ENCODE measurements at regions not wholly inside any gene's neighbourhood (a gene's known extent, or its start where the extent isn't known, plus 50 kb on each side); places are given as distances from the start of the nearest gene placed in this dataset.

DNA sequence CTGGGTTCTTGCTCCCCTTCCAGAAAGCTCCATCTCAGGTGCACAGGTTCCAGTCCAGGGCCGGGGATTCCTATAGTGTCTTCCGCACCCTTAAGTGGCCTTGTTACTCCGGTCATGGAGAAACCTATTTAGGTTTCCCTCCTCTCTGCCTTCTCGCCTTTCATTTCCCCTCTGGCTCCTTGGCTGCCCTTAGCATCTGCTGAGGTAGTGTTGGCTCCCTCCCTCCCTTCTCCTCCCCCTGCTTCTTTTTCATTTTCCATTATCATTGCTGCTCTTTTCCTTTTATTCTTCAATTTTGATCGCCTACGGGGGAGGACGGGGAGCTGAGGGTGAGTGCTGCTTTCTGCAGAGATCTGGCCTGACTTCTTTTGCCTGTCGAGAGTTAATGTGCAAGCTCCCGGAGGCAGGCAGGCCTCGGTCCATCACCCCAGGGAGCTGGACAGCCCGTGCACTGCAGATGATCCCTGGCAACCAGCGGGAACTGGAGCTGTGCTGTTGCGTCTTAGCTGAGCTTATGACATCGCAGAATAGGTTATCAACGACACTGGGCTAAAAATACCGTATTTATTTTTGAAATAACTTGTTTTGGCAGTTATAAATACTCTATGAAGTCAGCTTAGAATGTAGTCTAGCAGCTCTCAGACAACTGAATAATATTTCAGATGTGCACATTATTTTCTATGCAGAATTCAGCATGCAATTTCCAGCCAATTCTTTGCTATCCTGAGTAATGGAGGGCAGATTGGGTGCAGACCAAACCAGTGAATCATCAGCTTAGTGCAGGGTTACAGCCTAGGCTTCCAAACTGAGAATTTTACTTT, 141.9 kb downstream of the SLC4A3 start:
- no peak for DNase-seq (ENCODE audit: low spot score)

DNA sequence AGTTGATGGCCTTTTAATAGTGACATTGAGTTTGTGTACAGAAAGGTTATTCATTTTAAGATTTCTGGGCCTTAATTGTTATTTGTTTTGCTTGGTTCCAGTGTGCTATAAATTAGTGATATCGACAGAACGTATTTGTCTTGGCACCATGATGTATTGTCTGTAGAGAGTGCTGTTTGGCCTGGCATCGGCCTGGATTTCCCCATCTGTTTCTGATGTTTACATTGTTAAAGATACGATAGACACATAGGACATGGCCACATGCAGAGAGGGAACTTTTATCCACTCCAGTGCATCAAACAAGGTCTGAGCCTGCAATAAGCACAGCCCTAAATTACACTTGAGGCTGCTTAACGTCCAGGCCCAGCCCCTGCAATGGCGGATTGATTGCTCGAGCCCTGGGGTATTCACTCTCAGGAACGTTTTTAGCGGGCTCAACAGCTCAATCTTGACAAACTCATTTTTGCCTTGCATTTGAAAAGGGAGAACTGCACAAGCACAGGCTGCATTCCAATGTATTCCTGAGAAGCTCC, 144.7 kb downstream of the SLC4A3 start:
- no peak for DNase-seq (ENCODE audit: low spot score)

DNA sequence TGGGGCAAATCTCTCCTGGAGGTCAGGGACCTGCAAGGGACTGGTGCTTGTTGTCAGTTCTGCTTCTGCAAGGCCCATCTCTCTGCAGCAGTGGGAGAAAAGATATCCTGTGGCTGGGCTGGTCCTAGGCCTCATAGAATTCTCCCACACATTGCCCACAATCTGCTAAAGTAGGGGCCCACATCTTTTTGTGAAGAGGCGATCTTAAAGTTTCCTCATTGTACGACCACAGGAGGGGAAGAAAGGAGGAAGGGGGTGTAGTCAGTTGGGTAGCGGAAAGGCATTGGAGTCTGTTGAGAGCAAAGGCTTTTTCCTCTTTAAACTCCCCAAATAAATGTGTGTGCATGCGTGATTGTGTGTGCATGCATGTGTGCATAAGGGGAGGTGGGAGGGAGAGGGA, 145.3 kb downstream of the SLC4A3 start:
- DNase-seq (ENCODE audit: low spot score): no peak

DNA sequence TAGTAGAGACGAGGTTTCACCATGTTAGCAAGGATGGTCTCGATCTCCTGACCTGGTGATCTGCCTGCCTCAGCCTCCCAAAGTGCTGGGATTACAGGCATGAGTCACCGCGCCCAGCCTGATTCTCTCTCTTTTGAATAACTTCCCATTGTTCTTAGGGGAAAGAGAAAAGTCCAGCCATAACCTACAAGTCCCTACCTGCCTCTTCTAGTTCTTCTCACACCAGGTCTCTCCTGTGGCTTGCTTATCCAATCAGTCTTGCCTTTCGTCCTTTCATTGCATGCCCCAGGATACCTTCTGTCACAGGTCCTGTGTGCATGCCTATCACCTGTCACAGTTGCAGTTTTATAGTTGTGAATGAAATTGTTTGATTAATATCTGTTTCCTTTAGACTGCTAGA, 148.1 kb downstream of the SLC4A3 start:
- DNase-seq (ENCODE audit: low spot score): no peak

DNA sequence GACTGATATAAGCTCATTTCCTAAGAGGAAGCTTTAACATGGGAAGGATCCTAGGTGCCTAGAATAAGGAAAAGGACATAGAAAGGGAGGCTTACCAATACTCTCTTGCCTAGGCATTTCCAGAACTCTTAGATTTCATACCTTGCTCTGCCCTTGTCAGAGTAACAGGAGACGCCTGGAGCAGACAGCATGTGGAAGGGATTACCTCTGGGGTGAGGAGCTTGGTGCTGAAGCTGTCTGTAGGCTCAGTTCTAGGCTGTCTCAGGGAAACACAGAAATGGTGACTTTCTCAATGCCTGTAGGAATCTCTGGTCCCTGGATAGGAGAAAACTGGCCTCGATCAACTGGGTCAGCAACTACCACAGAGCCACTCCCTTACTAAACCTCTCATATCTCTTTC, 150.0 kb downstream of the SLC4A3 start:
- DNase-seq (ENCODE audit: low spot score): no peak

DNA sequence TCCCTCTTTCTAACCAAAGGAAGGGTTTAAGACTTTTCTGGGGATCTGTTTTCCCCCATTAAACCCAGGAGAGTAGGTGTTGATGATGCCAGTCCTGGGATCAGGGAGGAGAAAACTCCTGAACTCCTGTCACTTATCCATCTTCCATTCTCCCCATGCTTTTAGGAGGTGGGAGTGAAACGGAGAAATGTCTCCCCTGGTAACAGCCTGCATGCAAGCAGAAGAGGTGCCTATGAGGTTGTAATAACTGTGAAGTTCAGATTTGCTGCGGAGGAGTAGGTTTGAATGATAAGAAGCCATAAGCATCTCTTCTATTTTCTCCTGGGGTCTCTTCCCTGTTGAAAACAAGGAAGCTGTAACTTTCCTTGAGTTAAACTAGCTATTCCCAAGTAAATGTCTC, 150.8 kb downstream of the SLC4A3 start:
- DNase-seq (ENCODE audit: low spot score): no peak

DNA sequence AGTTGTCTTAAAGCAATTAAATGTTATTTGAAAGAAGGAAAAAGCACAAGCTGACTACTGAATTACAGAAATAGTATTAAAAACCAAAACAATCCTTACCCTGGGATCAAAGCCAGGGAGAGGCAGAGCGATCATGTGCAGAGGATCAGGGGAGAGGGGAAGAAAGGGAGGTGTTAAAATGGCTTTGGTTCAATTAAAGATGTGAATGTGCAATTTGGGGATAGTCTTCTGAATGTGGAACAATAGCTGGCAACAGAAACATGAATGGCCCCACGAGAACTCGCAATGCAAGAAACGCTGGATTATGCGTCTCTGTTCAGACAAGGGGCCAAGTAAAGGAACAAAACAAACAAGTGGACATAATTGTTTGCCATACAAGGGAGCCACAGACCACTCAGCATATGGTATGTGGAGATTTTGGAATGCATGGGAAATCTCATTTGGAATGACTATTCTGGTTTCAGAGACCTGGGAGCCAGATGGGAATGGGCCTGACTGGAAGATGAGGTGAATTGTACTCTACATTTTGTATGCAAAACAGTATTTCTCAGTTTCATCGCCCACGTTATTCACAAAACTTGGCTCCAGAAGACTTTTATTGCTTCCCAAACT, 155.4 kb downstream of the SLC4A3 start:
- DNase-seq (ENCODE audit: low spot score): no peak

DNA sequence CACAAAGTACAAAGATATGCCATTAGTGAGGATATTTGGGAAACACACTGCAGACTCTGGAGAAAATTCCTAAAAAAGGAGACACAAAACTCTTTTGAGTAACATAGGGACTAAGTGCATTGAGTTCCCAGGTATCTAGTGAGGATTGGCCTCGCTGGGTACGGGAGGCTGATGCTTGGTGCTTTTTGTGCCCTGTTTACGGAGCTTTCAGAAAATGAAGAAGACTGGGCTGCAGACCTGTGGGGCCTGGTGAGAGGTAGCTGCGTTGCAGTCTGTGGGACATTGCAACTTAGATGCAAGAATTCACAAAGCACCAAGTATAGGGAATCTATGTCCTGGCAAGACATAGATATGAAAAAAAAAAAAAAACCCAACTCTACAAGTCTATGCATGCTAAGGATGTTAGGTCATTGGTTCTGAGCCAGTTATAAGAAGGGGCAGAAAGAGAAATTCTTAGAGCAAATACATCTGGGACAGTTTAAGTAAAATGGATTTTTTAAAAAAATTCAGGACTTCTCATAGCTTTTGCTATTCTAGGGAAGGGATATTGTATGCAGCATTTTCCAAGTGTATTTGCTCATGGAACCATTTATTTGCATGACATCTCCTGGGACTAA, 156.0 kb downstream of the SLC4A3 start:
- DNase-seq (ENCODE audit: low spot score): no peak

DNA sequence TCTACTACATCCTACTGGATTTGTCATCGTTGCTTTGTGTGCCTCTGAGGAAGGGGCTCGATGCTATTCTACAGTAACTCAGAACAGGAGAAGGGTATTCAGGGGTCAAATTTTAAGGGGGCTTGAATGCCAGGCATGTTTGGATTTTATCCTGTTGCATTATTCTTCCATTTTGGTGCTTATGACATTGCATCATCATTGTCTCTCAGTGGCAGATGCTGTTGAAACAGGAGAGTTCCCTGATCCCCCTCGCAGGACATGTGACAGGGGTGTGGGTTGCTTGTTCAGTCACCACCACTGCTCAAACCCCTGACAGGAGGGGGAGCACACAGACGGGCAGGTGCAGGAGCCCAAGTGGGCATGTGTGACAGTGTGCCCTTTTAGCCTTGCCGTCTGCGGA, 156.7 kb downstream of the SLC4A3 start:
- no peak for DNase-seq (ENCODE audit: low spot score)

DNA sequence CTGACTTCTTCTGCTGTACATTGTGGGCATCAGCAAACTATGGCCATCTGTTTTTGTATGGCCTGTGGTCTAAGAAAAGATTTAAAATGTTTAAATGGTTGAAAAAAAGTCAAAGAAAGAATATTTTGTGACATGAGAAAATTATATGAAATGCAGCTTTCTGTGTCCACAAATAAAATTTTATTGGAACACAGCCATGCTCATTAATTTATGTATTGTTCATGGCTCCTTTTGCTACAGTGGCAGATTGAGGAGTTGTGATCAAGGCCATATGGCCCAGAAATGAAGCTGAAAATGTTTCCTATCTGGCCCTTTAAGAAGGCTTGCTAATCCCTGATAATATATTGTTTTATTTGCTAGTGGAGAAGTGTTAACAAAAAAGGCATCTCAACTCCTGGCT, 162.0 kb downstream of the SLC4A3 start:
- DNase-seq (ENCODE audit: low spot score): no peak

DNA sequence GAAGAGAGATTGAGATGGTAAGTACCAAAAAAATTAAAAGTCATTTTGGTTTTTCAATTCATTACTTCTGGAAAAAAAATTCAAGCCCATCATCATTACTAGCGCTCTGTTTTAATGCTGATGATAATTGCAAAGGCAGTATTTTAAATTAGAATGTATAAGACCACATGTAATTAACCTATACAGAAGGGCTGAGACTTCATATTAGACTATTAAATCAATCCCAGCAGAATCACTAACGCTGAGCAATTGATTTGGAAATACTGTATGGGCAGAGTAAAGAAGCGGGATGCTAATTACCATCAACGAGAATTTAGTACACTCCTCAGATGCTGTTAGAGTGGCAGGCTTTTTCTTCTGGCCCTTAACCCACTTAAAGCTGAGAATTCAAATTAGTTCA, 165.0 kb downstream of the SLC4A3 start:
- no peak for DNase-seq (ENCODE audit: low spot score)

DNA sequence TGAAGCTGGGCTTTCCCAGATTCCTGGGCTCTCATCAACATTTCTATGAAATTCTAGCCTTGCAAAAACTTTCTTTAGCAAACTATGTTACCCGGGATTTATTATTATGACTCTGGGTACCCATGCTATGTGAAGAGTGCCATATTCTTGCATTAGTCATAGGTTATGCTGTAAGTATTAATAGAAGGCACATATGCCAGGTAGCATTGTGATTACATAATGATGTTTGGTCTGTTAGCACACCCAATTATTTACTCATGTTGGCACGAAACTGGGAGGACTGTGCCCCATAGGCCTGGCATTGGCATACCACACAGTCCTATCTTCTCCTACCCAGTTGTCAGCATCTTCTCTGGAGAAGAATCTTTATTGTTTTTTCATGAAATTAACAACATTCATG, 171.0 kb downstream of the SLC4A3 start:
- DNase-seq (ENCODE audit: low spot score): no peak

DNA sequence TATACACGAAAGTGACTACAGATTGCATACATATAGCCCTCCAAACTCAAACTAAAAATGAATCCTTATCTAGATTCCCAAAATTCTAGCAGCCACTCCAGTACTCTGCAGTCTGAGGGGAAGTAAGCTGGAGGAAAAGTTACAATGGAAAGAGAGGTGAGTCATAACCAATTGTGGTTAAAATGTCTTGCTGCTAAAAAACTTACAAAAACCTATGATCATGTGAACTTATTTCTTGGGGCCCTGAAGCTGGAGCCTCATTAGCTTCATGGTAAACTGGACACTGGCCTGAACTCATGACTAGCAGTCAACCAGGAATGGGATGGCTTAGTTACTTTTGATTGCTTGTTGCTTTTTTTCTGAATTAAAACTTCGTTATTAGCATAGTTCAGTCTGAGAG, 175.9 kb downstream of the SLC4A3 start:
- no peak for DNase-seq (ENCODE audit: low spot score)

DNA sequence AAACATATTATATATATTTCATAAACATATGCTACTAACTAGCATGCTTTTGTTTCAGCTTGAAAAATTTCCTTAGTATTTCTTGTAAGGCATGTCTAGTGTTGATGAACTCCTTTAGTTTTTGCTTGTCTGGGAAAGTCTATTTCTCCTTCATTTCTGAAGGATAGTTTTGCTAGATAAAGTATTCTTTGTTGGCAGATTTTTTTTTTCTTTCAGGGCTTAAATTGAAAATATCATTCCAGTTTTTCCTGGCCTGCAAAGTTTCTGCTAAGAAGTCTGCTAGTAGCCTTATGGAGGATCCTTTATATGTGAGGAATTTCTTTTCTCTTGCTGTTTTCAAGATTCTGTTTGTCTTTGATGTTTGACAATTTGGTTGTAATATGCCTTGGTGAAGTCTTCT, 183.5 kb downstream of the SLC4A3 start:
- DNase-seq (ENCODE audit: low spot score): no peak

DNA sequence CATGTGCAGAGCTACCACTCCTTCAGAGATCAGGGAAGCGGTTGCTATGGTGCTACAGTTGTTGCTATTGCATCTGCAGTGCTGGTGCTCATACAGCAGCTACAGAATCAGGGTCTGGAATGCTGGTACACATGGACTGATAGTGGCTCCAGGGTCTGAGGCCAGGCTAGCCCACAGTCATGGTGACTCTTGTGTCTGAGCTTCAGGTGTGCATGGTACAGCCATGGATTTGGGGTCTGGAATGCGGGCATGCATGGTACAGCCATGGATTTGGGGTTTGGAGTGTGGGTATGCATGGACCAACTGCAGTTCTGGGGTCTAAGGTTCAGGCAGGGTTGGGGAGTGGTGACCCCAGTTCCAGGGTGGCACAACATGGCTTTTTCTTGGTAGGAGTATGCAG, 185.2 kb downstream of the SLC4A3 start:
- DNase-seq (ENCODE audit: low spot score): no peak

DNA sequence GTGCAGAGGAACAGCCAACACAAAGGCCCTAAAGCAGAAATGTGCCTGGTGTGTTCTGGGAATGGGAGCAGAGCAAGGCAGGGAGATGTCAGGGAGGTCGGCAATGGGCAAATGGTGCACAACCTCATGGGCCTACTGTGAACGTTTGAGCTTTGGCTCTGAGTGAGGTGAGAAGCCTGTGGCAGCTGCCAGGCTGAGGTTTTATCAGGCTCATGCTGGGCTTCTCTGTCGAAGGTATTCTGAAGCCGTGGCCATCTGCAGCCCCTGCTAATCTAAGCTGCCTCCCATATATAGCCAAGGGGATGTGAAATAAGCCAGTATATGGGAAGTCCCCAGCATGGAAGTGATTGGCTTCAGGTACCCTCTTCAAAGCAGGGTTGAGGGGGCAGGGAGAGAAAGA, 193.3 kb downstream of the SLC4A3 start:
- DNase-seq (ENCODE audit: low spot score): no peak

DNA sequence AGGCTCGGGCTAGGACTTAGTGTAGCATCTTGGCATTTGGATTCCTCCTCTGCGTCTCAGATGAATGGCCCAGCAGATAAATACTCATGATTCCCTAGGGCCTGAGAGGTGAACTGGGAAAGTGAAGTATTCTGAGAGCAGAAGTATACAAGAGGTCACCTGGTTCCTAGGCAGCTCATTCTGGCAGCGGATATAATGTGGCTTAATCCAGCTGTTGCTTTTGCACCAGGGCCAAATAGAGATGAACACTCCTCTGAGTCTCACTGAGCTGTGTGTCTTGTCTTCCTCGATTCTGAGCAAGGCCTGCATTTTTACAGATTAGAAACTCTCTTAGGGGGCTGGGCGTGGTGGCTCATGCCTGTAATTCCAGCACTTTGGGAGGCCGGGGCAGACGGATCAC, 196.1 kb downstream of the SLC4A3 start:
- DNase-seq (ENCODE audit: low spot score): no peak

DNA sequence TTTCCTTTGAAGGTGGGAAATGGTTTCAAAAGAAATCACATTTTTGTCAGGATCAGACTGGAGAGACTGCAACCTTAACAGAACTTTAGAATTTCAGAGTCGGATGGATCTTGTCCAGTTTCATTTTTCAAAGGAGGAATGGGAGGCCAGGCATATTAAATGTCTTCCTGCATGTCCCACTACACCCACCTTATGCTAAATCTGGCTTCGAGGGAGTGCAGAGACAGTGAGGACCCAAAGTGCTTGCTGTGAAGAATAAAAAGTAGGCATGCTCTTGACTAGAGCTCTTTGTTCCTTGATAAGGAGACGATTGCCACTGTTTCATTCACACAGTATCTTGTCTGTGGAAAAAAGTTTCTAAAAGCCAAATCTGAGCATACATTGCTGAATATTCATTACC, 197.6 kb downstream of the SLC4A3 start:
- DNase-seq (ENCODE audit: low spot score): no peak

DNA sequence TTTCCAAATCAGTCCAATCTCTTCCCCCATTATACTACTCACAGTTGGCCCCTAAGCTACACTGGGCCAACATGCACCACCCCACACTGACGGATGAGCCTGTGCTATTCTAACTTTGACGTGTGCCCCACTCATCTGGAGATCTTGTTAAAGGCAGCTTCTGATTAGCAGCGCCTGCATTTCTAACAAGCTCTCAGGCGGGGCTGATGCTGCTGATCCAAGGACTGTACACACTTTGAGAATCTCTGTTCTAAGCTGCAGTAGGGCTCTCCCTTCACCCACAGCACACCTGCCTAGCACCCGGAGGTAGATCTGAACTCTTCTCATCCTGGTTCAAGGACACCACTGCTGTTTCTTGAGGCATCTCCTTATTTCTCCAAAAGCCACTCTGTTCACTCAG, 200.7 kb downstream of the SLC4A3 start:
- no peak for DNase-seq (ENCODE audit: low spot score)

DNA sequence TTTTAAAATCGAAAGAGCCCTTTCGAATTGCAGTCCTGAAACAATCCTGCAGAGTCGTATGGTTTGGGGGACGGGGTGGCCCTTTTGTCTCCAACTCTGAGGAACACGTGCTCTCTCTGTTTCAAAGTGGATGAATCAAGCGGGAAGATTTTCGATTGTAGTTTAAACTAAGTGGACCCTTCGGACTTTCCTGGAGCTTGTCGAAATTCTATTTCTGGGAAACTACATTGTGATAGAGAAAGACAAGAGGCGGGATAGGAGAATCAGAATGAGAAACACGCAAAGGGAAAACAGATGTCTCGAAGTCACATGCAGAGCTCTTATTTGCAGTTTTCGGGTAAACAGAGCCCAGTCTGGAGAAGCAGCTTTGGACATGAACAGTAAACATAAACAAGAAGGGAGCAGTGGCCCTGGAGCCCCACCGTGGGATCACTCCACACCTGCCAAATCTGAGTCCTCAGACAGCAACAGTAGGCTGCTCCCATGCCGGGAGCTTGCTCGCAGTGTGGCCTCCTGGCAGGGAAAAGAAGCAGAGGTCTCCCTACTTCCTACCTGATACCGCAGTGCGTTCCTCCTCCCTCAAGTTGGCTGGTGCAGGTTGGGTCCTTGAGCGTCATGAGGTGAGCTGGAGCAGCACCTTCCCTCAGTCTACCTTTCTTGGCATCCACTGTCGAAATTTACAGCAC, 202.4 kb downstream of the SLC4A3 start:
- DNase-seq (ENCODE audit: low spot score): no peak

DNA sequence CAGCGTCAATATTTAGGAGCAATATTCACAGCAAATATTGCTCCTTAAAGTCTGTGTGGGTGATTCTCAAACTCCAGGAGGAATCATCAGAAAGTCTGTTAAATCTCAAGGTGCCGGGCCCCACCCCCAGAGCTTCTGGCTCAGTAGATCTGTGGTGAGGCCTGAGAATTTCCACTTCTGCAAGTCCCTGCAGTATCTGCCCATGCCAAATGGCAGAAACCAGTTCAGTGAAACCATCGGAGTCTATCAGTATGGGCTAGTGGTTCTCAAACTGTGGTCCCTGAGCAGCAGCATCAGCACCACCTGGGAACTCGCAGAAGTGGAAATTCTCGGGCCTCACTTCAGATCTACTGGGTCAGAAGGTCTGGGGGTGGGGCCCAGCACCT, 202.9 kb downstream of the SLC4A3 start:
- no peak for DNase-seq (ENCODE audit: low spot score)

DNA sequence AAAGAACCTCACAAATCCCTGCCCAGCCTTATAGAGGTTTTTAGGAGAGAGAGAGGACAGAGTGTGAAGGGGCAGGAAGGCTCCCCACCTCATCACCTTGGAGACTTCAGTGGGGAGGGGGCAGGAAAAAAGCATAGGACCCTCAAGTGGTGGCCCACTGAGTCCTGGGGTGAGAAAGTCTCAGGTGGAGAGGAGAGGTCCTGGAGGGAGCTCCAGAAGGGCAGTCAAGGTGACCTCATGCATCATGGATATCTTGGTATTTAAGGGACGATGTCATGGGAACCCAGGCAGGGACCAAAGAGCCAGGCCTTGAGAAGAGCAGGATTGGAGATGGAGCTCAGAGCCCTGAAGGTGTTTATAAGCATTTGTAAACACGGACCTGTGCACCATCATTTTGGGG, 204.5 kb downstream of the SLC4A3 start:
- no peak for DNase-seq (ENCODE audit: low spot score)

DNA sequence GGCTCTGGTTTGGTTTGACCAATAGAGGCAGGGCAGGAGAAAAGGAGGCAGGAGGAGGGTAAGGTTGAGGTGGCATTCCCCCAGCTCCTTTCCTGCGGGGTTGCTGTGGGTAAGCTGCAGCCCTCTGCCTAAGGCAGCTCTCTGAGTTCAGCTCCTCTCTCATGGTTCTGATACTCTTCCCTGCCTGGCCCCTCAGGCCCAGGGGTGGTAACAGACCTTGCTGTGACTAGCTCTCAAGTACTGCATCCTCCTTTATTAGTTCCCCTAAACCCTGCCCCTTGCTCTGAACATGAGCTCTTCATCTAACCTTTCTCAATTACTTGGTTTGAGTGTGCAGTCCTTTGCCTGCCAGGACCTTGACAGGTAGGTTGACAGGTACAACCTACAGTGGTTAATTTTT, 205.5 kb downstream of the SLC4A3 start:
- DNase-seq (ENCODE audit: low spot score): no peak
